GM12891 (cell line): ENCODE measurements at regions not wholly inside any gene's neighbourhood (a gene's known extent, or its start where the extent isn't known, plus 50 kb on each side); places are given as distances from the start of the nearest gene placed in this dataset.

Experiments used
- DNase-seq: peaks from one replicate; pipeline ENCODE4 v3.0.0; 2011; ENCODE audit warnings: low spot score; ENCODE audit not compliant: insufficient read length
- FAIRE-seq: peaks from 2 replicates; lab custom pipeline; 2011; peaks lifted over from hg19 to GRCh38; lab: Jason Lieb, UNC
- PAX5 ChIP-seq: IDR thresholded peaks from 2 replicates; pipeline ENCODE4 v1.6.1; 2011; ENCODE audit warnings: low read length, moderate library complexity, mild to moderate bottlenecking; ENCODE audit not compliant: insufficient read depth, severe bottlenecking
- POLR2A ChIP-seq: IDR thresholded peaks from 2 replicates; pipeline ENCODE4 v1.6.1; 2011; ENCODE audit warnings: low read depth, low read length, control low read depth
- POLR2AphosphoS5 ChIP-seq: IDR thresholded peaks from 2 replicates; pipeline ENCODE4 v1.6.1; 2011; ENCODE audit warnings: low read depth, low read length, control low read depth
- POU2F2 ChIP-seq: IDR thresholded peaks from 2 replicates; pipeline ENCODE4 v1.6.1; 2011; ENCODE audit warnings: low read depth, mild to moderate bottlenecking, control low read depth, low read length, moderate library complexity
- SPI1 ChIP-seq: IDR thresholded peaks from 2 replicates; pipeline ENCODE4 v1.6.1; 2011; ENCODE audit warnings: low read depth, low read length, control low read depth
- TAF1 ChIP-seq: IDR thresholded peaks from 2 replicates; pipeline ENCODE4 v1.6.1; 2011; ENCODE audit warnings: low read depth, low read length, control low read depth

GRCh38 chr6:9388596-9388995 lies 953.3 kb upstream of the SLC35B3 start:
- FAIRE-seq, result no peak
- TF ChIP-seq PAX5 (no peak), POLR2A (no peak), SPI1 (no peak), POU2F2 (no peak), POLR2AphosphoS5 (no peak), TAF1 (no peak)
- no peak for DNase-seq

- DNase-seq (no peak), FAIRE-seq (no peak)
- TF ChIP-seq SPI1 (no peak), PAX5 (no peak), TAF1 (no peak), POLR2A (no peak), POLR2AphosphoS5 (no peak), POU2F2 (no peak)
Measured at GRCh38 chr6:9380568-9380967, 945.2 kb upstream of the SLC35B3 start.

- FAIRE-seq, result no peak
- no peak for DNase-seq
- TF ChIP-seq POLR2AphosphoS5, result no peak
- TF ChIP-seq POLR2A, result no peak
- TF ChIP-seq PAX5, result no peak
- TF ChIP-seq SPI1, result no peak
- no peak for TF ChIP-seq POU2F2
Measured at GRCh38 chr6:9373308-9373707, 938.0 kb upstream of the SLC35B3 start.

- no peak for TF ChIP-seq POLR2A
- no peak for TF ChIP-seq PAX5
- no peak for TF ChIP-seq POU2F2
- no peak for TF ChIP-seq TAF1
- no peak for TF ChIP-seq POLR2AphosphoS5
- TF ChIP-seq SPI1, result no peak
- no peak for FAIRE-seq
Measured at GRCh38 chr6:9370480-9370879, 935.1 kb upstream of the SLC35B3 start.

GRCh38 chr6:9365378-9365777 lies 930.0 kb upstream of the SLC35B3 start:
- TF ChIP-seq POLR2A (no peak), POLR2AphosphoS5 (no peak), SPI1 (no peak), TAF1 (no peak), PAX5 (no peak), POU2F2 (no peak)
- no peak for DNase-seq
- no peak for FAIRE-seq

More at GRCh38 chr6:9370480-9370879, 935.1 kb upstream of the SLC35B3 start:
- no peak for DNase-seq

- DNase-seq (no peak), FAIRE-seq (no peak)
- TF ChIP-seq PAX5, result no peak
- no peak for TF ChIP-seq SPI1
- TF ChIP-seq POU2F2, result no peak
- TF ChIP-seq POLR2AphosphoS5, result no peak
- TF ChIP-seq POLR2A, result no peak
- TF ChIP-seq TAF1, result no peak
Measured at GRCh38 chr6:9361749-9362148, 926.4 kb upstream of the SLC35B3 start.

GRCh38 chr6:9360881-9361280 lies 925.5 kb upstream of the SLC35B3 start:
- FAIRE-seq (no peak), DNase-seq (no peak)
- no peak for TF ChIP-seq SPI1
- no peak for TF ChIP-seq POLR2A
- no peak for TF ChIP-seq PAX5
- no peak for TF ChIP-seq POLR2AphosphoS5
- no peak for TF ChIP-seq POU2F2
- no peak for TF ChIP-seq TAF1

GRCh38 chr6:9347608-9348007 lies 912.3 kb upstream of the SLC35B3 start:
- no peak for FAIRE-seq
- DNase-seq, result no peak
- TF ChIP-seq POLR2AphosphoS5 (no peak), TAF1 (no peak), SPI1 (no peak), POU2F2 (no peak), POLR2A (no peak), PAX5 (no peak)

GRCh38 chr6:9346923-9347322 lies 911.6 kb upstream of the SLC35B3 start:
- TF ChIP-seq POU2F2 (no peak), POLR2A (no peak), POLR2AphosphoS5 (no peak)
- no peak for DNase-seq
- FAIRE-seq, result no peak

GRCh38 chr6:9335431-9335830 lies 900.1 kb upstream of the SLC35B3 start:
- FAIRE-seq (no peak), DNase-seq (no peak)
- TF ChIP-seq TAF1, result no peak
- TF ChIP-seq POU2F2, result no peak
- TF ChIP-seq SPI1, result no peak
- TF ChIP-seq POLR2AphosphoS5, result no peak
- no peak for TF ChIP-seq POLR2A
- TF ChIP-seq PAX5, result no peak
